ENCODE measurements at regions not wholly inside any gene's neighbourhood (a gene's known extent, or its start where the extent isn't known, plus 50 kb on each side); places are given as distances from the start of the nearest gene placed in this dataset.

DNA sequence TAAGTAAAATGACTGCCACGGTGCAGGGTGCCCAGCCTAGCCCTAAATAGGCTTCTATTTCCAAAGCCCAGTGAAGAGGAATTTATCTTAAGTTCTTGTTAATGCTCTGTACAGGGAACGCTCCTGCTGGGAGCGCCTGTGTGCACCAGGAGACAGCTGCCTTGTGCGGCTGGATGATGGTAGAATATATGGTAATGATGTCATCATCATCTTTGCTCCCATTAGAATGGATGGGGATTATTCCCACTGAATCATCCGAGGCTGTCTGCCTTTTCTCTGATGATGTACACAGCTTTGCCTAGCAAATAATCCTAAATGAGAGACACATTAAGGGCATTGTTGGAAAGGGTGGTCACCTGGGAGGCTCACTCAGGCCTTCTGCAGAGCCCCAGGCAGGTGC is 928.1 kb downstream of the CCSER2 start:
- DNase-seq = no peak

DNA sequence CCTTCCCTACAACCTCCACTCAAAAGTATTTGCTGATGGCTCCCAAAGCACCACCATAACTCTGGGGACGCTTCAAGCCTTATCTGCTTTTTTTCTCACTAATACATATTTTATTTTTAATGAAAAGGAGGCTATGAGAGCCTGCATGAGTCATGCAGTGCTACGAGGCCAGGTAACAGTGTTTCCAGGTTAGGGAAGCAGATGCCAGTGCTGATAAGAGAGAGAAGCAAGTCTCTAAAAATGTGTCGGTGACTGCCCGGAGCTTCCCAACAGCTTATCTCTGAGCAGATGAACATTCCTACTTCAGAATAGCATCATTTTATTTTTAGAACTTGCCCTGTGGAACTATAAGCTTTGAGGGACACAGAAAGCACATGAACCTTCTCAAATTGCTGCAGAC is 931.5 kb downstream of the CCSER2 start:
- DNase-seq = no peak

GRCh38 chr10:85262992-85263391 is 934.6 kb downstream of the CCSER2 start:
- no peak for DNase-seq

DNA sequence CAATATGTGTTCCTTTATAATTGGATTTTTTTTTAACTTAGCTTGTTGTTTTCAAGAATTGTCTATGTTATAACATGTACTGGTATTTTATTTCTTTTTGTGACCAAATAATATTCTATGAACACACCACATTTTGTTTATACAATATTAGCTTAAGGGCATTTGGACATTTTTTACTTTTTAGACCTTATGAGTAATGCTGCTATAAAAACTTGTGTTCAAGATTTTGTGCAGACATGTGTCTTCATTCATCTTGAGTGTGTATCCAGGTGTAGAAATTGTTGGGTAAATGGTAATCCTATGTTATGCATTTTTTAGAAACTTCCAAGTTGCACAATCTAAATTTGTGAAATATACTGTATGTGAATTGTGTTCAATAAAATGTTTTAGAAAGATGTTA is 936.7 kb downstream of the CCSER2 start:
- DNase-seq = no peak

DNA sequence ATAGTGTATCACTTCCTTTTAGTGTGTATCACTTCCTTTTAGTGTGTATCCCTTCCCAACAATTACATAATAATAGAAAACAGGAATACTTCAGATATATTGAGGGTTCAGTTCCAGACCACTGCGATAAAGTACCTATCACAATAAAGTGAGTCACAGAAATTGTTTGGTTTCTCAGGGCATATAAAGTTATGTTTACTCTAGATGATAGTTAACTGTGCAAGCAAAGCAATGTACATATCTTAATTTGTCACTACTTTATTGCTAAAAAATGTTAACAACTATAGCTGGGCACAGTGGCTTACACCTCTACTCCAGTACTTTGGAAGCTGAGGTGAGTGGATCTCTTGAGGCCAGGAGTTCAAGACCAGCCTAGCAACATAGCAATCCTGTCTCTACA is 938.4 kb downstream of the CCSER2 start:
- no peak for DNase-seq

DNA sequence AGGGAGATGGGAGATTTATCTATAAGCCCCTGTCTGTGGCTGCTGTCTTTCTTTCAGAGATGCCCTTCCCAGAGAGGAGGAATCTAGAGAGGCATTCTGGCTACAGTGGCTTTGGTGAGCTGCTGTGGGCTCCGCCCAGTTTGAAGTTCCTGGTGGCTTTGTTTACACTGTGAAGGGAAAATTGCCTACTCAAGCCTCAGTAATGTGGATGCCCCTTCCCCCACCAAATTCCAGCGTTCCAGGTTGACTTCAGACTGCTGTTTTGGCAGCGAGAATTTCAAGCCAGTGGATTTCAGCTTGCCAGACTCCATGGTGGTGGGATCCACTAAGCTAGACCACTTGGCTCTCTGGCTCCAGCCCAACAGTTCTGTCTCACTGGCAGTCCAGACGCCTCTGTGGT is 951.6 kb downstream of the CCSER2 start:
- no peak for DNase-seq

DNA sequence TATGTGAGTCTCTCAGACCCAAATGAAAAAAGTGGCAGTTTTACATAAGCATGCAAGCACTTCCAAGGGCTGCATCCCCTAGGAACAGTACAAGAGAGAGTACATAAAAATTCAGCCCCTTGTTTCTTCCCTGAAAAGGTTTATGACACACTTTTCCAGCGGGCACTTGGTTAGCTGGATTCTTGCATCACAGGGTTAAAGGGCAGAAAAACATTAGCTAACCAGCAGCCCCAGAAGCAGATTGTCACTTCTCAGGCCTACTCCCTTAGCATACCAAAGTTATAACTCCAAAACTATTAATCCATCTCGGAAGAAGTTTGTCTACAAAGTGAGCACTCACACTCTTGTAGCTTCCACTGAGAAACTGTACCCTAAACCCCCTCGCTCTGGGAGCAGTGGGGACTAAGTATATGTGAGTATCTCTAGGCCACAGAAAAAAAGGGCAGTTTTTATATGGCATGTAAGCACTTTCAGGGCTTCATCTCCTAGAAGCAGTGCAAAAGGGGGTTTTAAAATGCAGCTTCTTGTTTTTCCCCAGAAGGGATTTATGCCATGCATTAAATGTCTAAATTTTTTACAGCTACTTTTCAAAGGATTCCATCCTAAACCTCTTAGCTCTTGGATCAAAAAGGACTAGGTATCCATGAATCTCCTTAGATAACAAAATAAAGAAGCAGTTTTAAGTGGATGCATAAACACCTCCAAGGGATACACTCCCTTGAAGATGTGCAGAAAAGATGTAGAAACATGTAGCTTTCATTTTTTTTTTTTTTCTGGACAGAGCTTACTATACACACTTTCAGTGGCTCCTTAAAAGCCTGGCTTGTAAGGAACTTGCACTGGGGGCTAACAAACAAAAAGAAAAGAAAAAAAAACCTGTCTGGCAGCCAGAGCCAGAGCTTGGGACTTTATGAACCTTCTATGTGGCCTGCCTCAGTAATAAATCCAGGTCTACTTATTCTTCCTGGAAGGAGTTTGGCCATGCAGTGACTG is 956.7 kb downstream of the CCSER2 start:
- no peak for DNase-seq

DNA sequence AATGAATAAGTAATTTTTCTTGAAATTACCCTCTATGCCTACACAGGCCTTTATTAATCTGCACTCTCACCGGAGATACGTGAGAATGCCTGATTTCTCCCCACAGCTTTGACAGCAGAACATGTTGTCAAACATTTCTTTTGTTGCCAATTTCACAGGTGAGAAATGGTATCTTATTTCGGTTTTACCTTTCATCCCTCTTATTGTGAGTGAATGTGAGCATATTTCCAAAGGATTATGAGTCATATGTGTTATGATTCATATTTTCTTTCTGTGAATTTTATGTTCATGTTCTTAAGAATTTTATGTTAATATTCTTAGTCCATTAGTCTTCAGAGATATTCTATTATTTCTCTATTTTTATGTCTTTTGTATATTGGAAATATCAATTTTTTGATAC is 965.1 kb downstream of the CCSER2 start:
- no peak for DNase-seq

DNA sequence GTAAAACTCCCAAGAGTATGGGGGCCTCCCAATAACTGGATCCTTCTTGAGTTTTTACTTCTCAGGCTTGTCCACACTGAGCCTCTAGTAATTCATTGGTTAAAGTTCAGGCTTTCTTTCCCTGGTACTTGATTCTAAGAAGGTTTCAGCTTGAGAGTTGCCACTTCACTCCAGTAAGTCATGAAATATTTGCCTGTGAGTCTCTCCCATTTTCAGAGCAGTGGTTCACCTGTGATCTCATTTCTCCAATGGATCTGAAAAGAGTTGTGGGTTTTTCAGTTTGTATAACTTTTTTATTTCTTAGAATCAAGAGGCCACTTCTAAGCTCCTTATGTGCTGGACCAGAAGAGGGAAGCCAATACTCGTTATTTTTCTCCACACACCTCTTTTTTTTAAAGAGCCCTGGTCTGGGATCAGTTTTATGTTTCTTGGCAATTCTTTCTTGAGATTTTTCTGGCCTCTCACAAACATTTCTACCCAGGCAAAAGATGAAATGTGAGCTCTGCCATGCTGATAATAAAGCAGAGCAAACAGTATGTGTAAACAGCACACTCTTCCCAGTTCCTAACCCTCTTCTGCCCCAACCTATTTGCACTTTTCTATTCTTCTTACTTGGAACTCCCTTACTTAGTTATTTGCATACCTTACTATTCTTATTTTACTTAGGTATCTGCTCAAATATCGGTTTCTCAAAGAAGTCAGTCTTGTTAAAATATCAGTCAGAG is 983.4 kb downstream of the CCSER2 start:
- DNase-seq = no peak

GRCh38 chr10:85315657-85316056 is 987.3 kb downstream of the CCSER2 start:
- DNase-seq = no peak

GRCh38 chr10:85316276-85316675 is 987.9 kb downstream of the CCSER2 start:
- DNase-seq = no peak

- no peak for DNase-seq
Observed at GRCh38 chr10:85317827-85318226, 989.4 kb downstream of the CCSER2 start.

DNA sequence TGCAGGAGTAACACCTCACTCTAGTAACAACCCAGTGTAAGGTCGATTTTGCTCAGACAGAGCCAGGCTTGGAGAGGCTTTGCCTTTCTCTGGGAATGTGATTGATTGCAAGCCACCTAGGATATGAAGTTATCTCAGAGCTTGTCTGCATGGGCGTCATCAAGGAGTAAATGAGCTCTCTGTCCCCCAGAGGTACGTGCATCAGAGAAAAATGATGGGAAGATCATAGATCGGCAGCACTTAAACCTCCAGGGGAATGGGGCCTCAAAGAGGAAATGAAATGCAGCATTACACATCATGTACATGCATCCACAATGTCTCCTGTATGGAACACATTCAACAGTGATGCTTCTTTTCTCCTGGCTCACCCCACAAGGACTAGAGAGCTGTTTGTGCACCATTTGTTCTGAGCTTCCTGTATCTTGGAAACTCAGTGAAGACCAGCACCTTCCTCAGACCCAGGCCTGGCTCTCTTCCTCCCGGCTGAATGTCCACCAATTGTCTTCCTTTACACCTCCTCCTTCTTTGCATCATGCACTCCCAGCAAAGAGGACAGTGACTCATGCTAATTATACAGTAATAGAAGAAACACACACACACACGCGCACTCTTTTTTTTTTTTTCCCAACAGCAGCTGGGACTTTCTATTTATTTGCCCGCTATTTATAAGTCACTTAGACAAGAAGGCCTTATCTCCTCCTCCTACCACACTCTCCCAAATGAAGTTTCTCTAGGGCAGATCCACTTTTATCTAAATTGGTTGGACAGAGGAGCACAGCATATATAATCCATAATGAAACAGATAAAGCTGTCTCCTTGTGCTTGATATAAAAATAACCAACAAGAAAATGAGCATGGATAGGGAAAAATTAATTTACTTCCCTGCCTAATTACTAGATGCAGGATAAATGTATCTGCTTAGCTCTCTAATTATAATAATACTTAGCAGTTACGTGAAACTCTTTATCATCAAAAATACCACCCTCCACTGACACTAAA is 990.7 kb downstream of the CCSER2 start:
- DNase-seq = no peak

- DNase-seq = no peak
Observed at GRCh38 chr10:85319826-85320225, 991.4 kb downstream of the CCSER2 start.

DNA sequence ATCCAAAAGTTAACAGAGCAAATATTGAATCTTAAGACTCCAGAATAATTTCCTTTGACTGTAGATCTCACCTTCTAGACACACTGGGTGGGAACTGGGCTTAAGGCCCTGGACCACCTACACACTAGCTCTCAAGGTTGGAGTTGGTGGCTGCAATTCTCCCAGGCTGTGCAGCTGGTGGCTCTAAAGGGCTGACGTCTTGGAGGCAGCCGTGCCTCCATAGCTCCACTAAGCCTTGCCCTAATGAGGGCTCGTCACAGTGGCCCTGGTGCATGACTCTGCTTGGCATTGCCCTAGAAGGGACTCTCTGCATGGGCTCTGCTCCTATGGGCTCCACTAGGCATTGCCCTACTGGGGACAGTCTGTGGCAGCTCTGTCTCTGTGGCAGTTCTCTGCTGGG is 1005.2 kb downstream of the CCSER2 start:
- no peak for DNase-seq

- DNase-seq = no peak
Observed at GRCh38 chr10:85362401-85362800, 1004.2 kb downstream of the GRID1 start.

- no peak for DNase-seq
Observed at GRCh38 chr10:85377029-85377806, 989.4 kb downstream of the GRID1 start.

DNA sequence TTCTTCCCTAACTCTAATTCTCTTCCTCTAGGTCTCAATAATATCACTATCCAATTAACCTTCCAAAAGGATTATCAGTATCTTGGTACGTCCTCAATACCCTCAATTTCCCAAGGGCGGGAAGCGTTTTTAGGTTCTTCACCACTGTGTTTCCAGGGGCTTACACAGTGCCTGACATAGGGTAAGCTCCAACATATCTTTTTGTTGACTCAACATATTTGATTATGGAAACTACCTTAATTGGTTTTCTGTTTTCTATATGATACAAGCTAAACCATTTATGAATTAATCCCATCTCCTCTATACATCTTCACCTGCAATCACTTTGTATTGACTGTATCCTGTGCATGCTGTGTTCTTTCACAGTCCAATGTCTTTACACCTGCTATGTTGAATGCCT is 987.3 kb downstream of the GRID1 start:
- no peak for DNase-seq

GRCh38 chr10:85400981-85401695 is 965.5 kb downstream of the GRID1 start:
- no peak for DNase-seq

DNA sequence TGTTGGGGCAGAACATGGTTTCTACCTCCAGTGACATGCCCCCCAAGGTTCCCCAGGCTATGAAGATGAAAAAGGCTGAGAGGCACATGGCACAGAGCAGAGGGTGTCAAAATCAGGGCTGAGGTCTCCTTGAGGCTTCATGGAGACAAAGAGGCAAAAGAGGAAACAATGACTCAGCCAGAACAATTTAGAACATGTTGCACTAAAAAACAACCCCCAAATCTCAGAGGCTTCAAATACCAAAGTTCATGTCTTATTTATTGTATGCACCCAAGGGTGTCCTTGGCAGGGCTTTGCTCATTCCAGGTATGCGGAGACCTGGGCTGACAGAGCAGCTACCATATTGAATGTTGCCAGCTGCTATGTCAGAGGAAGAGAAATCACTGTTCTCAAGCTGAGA is 964.1 kb downstream of the GRID1 start:
- no peak for DNase-seq

DNA sequence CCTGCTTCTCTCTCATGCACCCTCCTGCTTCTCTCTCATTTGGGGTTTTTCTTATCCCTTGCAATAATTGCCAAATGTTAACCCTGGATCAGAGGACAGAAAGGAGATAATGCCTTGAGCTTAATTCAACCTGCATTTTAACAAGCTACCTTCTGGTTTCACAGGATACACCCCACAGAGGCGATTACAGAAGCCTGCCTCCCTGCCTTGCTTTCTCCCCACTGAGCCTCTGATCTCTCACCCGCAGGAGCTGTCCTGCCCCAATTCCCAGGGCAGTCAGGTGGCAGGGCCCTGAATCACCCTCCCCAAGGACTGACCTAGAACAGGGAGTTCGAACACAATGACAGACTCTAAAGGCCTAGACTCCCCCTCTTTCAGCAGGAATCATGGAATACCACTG is 959.5 kb downstream of the GRID1 start:
- DNase-seq = no peak
